IMR-90 (cell line): ENCODE measurements at regions not wholly inside any gene's neighbourhood (a gene's known extent, or its start where the extent isn't known, plus 50 kb on each side); places are given as distances from the start of the nearest gene placed in this dataset.

Experiments used
- ATAC-seq: fragments of 200-7000 bp; cut with Tn5 transposase; 2 replicates; pipeline ENCODE4 v1.9.1; 2020; ENCODE audit warnings: low read depth, mild to moderate bottlenecking, moderate library complexity
- BruUV-seq: library from RNA; stranded (reverse); fragments of 400-500 nt; replicated peaks from 2 replicates; lab custom pipeline; 2021; lab: Mats Ljungman, UMichigan
- CTCF ChIA-PET: fragments of 300-600 bp; formaldehyde crosslinking; extraction: SDS; loops from one replicate; lab custom pipeline; 2021; ENCODE audit warnings: antibody characterized with exemption; lab: Yijun Ruan, JAX
- POLR2A ChIA-PET: fragments of 300-600 bp; sonication (Branson Sonifier 250); formaldehyde crosslinking; loops from one replicate; lab custom pipeline; 2022; ENCODE audit warnings: antibody characterized with exemption; ENCODE audit not compliant: unreplicated experiment; lab: Charles Lee
- DNase-seq: peaks from one replicate; pipeline ENCODE4 v3.0.0; 2013
- H2AFZ ChIP-seq: replicated peaks from 2 replicates; pipeline ENCODE3; 2013; ENCODE audit warnings: low read length, mild to moderate bottlenecking; ENCODE audit not compliant: poor library complexity
- H2AK5ac ChIP-seq: 2 replicates; pipeline ENCODE4 v1.6.1; 2013; ENCODE audit warnings: low read depth, low read length, inconsistent platforms
- H2AK9ac ChIP-seq: replicated peaks from 2 replicates; pipeline ENCODE3; 2013; ENCODE audit warnings: mild to moderate bottlenecking, low read depth, low read length, moderate library complexity; ENCODE audit not compliant: poor library complexity
- H2BK120ac ChIP-seq: 2 replicates; pipeline ENCODE4 v1.6.1; 2013; ENCODE audit warnings: low read depth, low read length, inconsistent platforms
- H2BK15ac ChIP-seq: 3 replicates; pipeline ENCODE4 v1.6.1; 2013; ENCODE audit warnings: low read depth, low read length, inconsistent platforms
- H2BK20ac ChIP-seq: 2 replicates; pipeline ENCODE4 v1.6.1; 2013; ENCODE audit warnings: low read depth, mild to moderate bottlenecking, inconsistent platforms, low read length, moderate library complexity
- H2BK5ac ChIP-seq: 2 replicates; pipeline ENCODE4 v1.6.1; 2013; ENCODE audit warnings: mild to moderate bottlenecking, low read depth, low read length, inconsistent platforms; ENCODE audit not compliant: poor library complexity, severe bottlenecking
- H3K14ac ChIP-seq: replicated peaks from 2 replicates; pipeline ENCODE4 v1.6.1; 2013; ENCODE audit warnings: low read depth, low read length, inconsistent platforms
- H3K18ac ChIP-seq: 2 replicates; pipeline ENCODE4 v1.6.1; 2013; ENCODE audit warnings: low read depth, low read length, control low read depth
- H3K23ac ChIP-seq: 2 replicates; pipeline ENCODE4 v1.6.1; 2013; ENCODE audit warnings: low read depth, low read length, inconsistent platforms
- H3K27ac ChIP-seq: 2 replicates; pipeline ENCODE4 v1.5.1; 2013; ENCODE audit warnings: mild to moderate bottlenecking, control low read depth, low read length; ENCODE audit not compliant: insufficient read depth
- H3K27me3 ChIP-seq: 2 replicates; pipeline ENCODE4 v1.6.1; 2013; ENCODE audit warnings: low read length; ENCODE audit not compliant: control insufficient read depth, insufficient read depth
- H3K36me3 ChIP-seq: 2 replicates; pipeline ENCODE4 v1.6.1; 2013; ENCODE audit warnings: low read length, mixed read lengths; ENCODE audit not compliant: control insufficient read depth, insufficient read depth
- H3K4ac ChIP-seq: 2 replicates; pipeline ENCODE4 v1.6.1; 2013; ENCODE audit warnings: low read depth, low read length, inconsistent platforms
- H3K4me1 ChIP-seq: 2 replicates; pipeline ENCODE4 v1.6.1; 2013; ENCODE audit warnings: low read length, mixed read lengths; ENCODE audit not compliant: control insufficient read depth, insufficient read depth
- H3K4me2 ChIP-seq: 2 replicates; pipeline ENCODE4 v1.6.1; 2013; ENCODE audit warnings: low read depth, mild to moderate bottlenecking, control low read depth, low read length, moderate library complexity
- H3K4me3 ChIP-seq: 2 replicates; pipeline ENCODE4 v1.5.1; 2013; ENCODE audit warnings: low read depth, mild to moderate bottlenecking, control low read depth, low read length, moderate library complexity; ENCODE audit not compliant: insufficient read depth
- H3K56ac ChIP-seq: 2 replicates; pipeline ENCODE4 v1.6.1; 2013; ENCODE audit warnings: low read length, inconsistent platforms; ENCODE audit not compliant: insufficient read depth; ENCODE audit errors: extremely low read depth
- H3K79me1 ChIP-seq, 2 experiments: 2 replicates each; pipeline ENCODE4 v1.6.1; 2013; ENCODE audit warnings: low read length in 2 of 2, inconsistent platforms in 1 of 2, low read depth in 1 of 2
- H3K9ac ChIP-seq: 2 replicates; pipeline ENCODE4 v1.6.1; 2013; ENCODE audit warnings: low read depth, low read length, control low read depth
- H3K9me1 ChIP-seq: 2 replicates; pipeline ENCODE4 v1.6.1; 2013; ENCODE audit warnings: low read length, inconsistent platforms; ENCODE audit not compliant: insufficient read depth
- H3K9me3 ChIP-seq: 2 replicates; pipeline ENCODE4 v1.6.1; 2013; ENCODE audit warnings: low read length; ENCODE audit not compliant: control insufficient read depth, insufficient read depth
- H4K20me1 ChIP-seq: 2 replicates; pipeline ENCODE4 v1.6.1; 2013; ENCODE audit warnings: low read length, inconsistent platforms; ENCODE audit not compliant: insufficient read depth
- H4K5ac ChIP-seq: 2 replicates; pipeline ENCODE4 v1.6.1; 2013; ENCODE audit warnings: mild to moderate bottlenecking, low read depth, low read length, control low read depth
- H4K8ac ChIP-seq, 2 experiments: 2 replicates each; pipeline ENCODE4 v1.6.1; 2013; ENCODE audit warnings: low read depth in 2 of 2, low read length in 2 of 2, control low read depth in 1 of 2, inconsistent platforms in 1 of 2
- H4K91ac ChIP-seq: 2 replicates; pipeline ENCODE4 v1.6.1; 2013; ENCODE audit warnings: low read depth, low read length, inconsistent platforms; ENCODE audit not compliant: insufficient read depth
- BHLHE40 ChIP-seq: fragments of 150-350 bp; IDR thresholded peaks from 2 replicates; pipeline ENCODE4 v1.6.1; 2016; ENCODE audit warnings: mild to moderate bottlenecking, low read depth, low read length
- CHD1 ChIP-seq: IDR thresholded peaks from 2 replicates; pipeline ENCODE4 v1.6.1; 2012; ENCODE audit warnings: low read depth, low read length, improper control_type of control experiment
- ELK1 ChIP-seq: fragments of 150-350 bp; IDR thresholded peaks from 2 replicates; pipeline ENCODE4 v1.6.1; 2016; ENCODE audit warnings: low read depth, mild to moderate bottlenecking, low read length, moderate library complexity, borderline replicate concordance
- FOS ChIP-seq: fragments of 150-350 bp; IDR thresholded peaks from 2 replicates; pipeline ENCODE4 v1.6.1; 2016; ENCODE audit warnings: low read depth, low read length
- NFE2L2 ChIP-seq: fragments of 150-350 bp; IDR thresholded peaks from 2 replicates; pipeline ENCODE4 v1.6.1; 2016; ENCODE audit warnings: low read depth, mild to moderate bottlenecking, low read length
- POLR2A ChIP-seq: IDR thresholded peaks from 2 replicates; pipeline ENCODE4 v1.6.1; 2012; ENCODE audit warnings: mild to moderate bottlenecking, low read depth, low read length
- RCOR1 ChIP-seq: IDR thresholded peaks from 2 replicates; pipeline ENCODE4 v1.6.1; 2012; ENCODE audit warnings: mild to moderate bottlenecking, low read length, improper control_type of control experiment; ENCODE audit not compliant: insufficient replicate concordance
- RFX5 ChIP-seq: IDR thresholded peaks from 2 replicates; pipeline ENCODE4 v1.8.0; 2012; ENCODE audit warnings: low read depth, mild to moderate bottlenecking, low read length, moderate library complexity
- SMC3 ChIP-seq: fragments of 150-350 bp; IDR thresholded peaks from 2 replicates; pipeline ENCODE4 v1.6.1; 2016; ENCODE audit warnings: low read depth, mild to moderate bottlenecking, antibody characterized with exemption, low read length, moderate library complexity
- WGBS, 2 experiments: methylation state at CpG; one replicate each; pipeline versions ENCODE4 v1.1.5 to v1.1.7; 2013; ENCODE audit warnings: missing lambda C conversion rate in 2 of 2; ENCODE audit not compliant: insufficient read length in 1 of 2; ENCODE audit errors: extremely low coverage in 2 of 2; 5-methylcytosine and 5-hydroxymethylcytosine counted together
- dilution Hi-C: fragments of 300-500 bp; cut with HindIII; formaldehyde crosslinking; loops from one replicate; pipeline ENCODE4 v1.14.3; 2018; ENCODE audit warnings: low sequenced_read_pairs; ENCODE audit not compliant: unreplicated experiment
- in situ Hi-C: fragments of 300-500 bp; cut with MboI; formaldehyde crosslinking; loops from 3 replicates; pipeline ENCODE4 v1.14.3; 2019; ENCODE audit warnings: low sequenced_read_pairs, inconsistent platforms, mixed read lengths
- intact Hi-C: fragments of 100-400 bp; cut with micrococcal nuclease; formaldehyde crosslinking; loops from 2 replicates; pipeline ENCODE4 v1.10.0; 2022

- ChIA-PET POLR2A (no interaction called here), CTCF (interaction anchor here (1.8 kb wide), 1 partner anchor 12 kb away, joined by 7 read pairs; no protein-coding TSS in a partner anchor)
- Histone ChIP-seq H4K8ac (no peak overlapping the region), H3K9me3 (no peaks in the 10 kb centered on the region), H2BK120ac (no peak overlapping the region), H2AK9ac (no peak overlapping the region), H2AK5ac (no peak overlapping the region), H4K91ac (no peak overlapping the region), H3K9ac (no peak overlapping the region), H3K4ac (no peak overlapping the region), H3K79me1 (no peaks in the 10 kb centered on the region), H3K27me3 (no peaks in the 10 kb centered on the region; the same call in none of the 2 replicates), H3K4me3 (no peak overlapping the region), H3K4me2 (no peak overlapping the region), H3K18ac (no peak overlapping the region), H3K14ac (no peak overlapping the region), H2BK20ac (no peak overlapping the region), H4K5ac (no peak overlapping the region), H3K36me3 (no peaks in the 10 kb centered on the region), H4K20me1 (no peaks in the 10 kb centered on the region), H2BK5ac (no peak overlapping the region), H2AFZ (no peak overlapping the region), H3K4me1 (no peaks in the 10 kb centered on the region), H3K27ac (no peak overlapping the region), H3K9me1 (no peaks in the 10 kb centered on the region), H3K23ac (no peak overlapping the region), H3K56ac (no peak overlapping the region), H2BK15ac (no peak overlapping the region)
- ATAC-seq (no peak), DNase-seq (no peak)
- dilution Hi-C loops: no loop called here
- intact Hi-C loops: no loop called here
- no TSS peak for BruUV-seq
- no CpG with 5 or more reads among the region's 2 CpGs for WGBS, 2 experiments
- TF ChIP-seq POLR2A (no peak), SMC3 (no peak), CHD1 (no peak), RCOR1 (no peak), BHLHE40 (no peak), RFX5 (no peak), ELK1 (no peak), NFE2L2 (no peak), FOS (no peak)
- in situ Hi-C loops: no loop called here
Observed at GRCh38 chr20:43397147-43397546, 60.5 kb upstream of the SRSF6 start.
